ENCODE measurements at regions not wholly inside any gene's neighbourhood (a gene's known extent, or its start where the extent isn't known, plus 50 kb on each side); places are given as distances from the start of the nearest gene placed in this dataset.

GRCh38 chr18:41199212-41199611 is 755.8 kb upstream of the PIK3C3 start:
- TF ChIP-seq CTCF (IDR thresholded peaks at IDR 0.05) (no peak), POLR2A (IDR thresholded peaks at IDR 0.05) (no peak)
